GM21529 (cell line): ENCODE measurements at regions not wholly inside any gene's neighbourhood (a gene's known extent, or its start where the extent isn't known, plus 50 kb on each side); places are given as distances from the start of the nearest gene placed in this dataset.
"Not testable (repeated sequence)": the region's sequence is repeated elsewhere in the genome, so short reads cannot be mapped to it uniquely, and the experiment has no call there.

Source experiments
- ATAC-seq: cut with Tn5 transposase; IDR thresholded peaks from one replicate; pipeline ENCODE4 v1.9.1; 2021; ENCODE audit not compliant: unreplicated experiment

DNA sequence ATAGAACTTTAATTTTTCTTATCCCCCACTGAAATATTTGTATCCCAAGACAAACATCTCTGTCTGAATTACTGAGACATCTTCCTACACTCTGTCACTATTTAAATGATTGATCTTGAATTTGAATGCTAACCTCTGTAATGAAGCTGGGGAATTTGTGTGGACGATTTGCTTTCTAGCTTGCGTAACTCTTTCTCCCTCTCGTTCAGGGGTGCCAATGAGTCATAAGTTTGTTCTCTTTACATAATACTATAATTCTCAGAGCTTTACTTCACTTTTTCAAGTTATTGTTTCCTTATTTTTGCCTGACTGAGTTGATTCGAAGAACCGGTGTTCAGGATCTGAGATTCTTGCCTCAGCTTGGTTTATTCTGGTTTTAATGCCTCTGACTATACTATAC lies 783.3 kb upstream of the CADM2 start:
- ATAC-seq = no peak

DNA sequence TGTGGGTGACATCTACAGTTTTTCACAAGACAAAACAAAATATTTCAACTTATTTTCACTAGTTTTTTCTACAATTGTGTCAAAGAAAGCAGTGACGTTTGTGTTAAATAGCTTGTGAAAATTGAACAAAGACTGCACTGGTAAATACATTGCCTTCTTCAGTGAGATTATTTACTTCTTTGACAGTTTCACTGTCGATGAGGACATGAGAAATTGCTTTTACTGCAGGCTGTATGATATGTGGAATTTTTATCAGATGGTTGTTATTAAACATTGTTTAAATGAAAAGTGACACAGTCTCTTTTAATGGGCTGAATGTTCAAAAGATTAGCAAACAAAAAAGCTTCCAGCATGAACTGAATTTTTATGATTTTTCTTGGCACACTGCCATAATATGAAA lies 773.9 kb upstream of the CADM2 start:
- no peak for ATAC-seq

DNA sequence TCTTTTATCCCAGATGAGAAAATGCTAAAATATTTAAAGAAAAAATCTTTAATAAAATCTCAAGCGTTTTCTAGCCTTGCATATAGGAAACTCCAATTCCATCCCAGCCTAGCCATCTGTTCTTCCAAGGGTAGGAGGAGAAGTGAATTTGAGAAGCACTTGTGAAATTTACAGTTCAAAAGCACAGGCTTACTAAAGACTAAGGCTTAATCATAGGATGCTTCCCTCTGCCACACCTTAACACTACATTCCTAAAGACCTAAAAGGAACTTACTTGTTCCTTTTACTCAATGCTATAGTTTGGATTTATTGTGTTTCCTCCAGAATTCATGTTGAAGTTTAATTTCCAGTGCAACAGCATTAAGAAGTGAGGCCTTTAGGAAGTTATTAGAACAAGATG lies 764.8 kb upstream of the CADM2 start:
- ATAC-seq = no peak

DNA sequence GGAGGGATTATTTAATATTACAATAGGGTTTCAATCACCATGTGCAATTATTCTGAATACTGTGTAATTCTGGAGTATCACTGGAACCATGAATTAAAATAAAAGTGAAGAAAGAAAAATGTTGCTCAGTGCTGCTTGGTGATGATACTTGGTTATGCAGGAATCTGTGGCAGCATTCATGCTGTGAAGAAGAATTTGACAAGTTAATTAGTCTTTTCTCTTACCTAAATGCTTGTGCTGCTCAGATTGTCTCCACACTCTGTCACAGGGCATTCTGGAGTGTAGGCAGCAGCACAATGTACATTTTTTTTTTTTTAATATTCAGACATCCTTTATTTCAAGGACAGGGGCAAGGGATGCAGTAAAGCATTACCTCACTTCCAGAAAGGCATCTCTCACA lies 749.3 kb upstream of the CADM2 start:
- no peak for ATAC-seq

DNA sequence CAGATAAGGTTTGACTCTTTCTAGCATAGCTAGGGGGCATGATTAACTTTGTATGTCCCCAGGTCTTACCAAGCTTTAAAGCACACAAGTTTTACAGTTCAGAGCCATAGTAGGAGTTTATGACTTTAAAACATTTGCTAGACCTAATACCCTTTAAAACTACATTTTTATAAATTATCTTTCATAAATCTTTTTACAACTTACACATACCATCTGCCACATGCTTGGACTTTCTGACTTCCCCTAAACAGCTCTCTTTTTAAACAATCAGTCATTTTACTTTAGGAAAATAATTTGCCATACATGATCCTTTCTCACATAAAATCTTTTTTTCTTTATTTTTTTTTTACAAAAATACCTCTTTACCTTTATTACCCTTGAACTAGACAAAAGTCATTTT lies 735.3 kb upstream of the CADM2 start:
- no peak for ATAC-seq

DNA sequence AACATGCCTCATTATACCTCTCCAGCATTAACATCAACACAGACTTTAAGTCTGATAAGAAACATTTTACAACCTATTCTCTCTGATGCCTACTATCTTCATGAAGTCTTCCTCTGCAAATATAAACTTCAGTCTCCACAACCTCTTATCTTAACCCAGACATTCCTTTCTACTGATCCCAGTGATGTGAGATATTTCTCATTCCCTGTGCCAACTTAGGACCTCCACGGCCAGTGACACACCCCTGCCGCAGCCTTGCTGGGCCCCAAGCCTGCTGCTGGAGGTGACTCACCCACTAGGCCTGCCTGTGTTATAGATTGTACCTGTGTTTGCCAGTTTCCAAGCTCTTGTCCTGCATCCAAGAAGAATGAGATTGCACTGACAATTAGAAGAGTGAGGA lies 734.5 kb upstream of the CADM2 start:
- ATAC-seq = no peak

DNA sequence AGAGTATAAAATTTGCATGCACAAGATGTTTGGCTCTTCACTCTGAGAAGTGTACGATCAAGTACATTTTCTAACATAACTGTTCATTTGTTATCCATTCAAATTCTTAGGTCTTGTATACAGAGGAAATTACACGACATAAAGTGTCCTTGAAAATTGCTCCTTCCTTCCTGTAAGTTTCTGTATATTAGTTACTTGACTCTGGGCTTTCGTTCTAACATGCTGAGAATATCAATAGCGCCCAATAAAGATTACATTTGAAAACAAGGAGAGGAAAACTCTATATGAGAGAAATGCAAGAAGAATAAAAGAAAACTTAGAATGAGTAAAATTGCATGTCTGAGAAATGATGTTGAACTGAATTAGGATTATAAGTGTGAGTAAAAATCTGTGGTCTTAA lies 722.5 kb upstream of the CADM2 start:
- no peak for ATAC-seq

DNA sequence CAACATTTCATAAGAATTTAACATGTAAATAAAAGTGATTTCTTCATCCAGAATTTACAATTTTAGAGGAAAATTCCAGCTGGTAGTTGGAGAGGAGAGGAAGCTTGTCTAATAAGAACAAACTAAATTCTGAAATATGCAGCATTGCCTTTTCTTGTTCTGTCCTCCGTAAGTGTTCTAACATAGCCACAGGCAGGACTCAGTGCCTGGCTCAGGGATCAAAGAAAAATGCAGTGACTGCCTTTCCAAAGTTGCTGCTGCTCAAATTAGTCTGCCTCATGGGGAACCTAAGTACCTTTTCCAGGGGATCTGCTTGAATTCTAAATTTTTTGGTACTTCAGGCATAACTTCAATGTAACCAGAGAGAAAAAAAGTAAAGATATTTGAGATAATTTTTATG lies 713.0 kb upstream of the CADM2 start:
- no peak for ATAC-seq

DNA sequence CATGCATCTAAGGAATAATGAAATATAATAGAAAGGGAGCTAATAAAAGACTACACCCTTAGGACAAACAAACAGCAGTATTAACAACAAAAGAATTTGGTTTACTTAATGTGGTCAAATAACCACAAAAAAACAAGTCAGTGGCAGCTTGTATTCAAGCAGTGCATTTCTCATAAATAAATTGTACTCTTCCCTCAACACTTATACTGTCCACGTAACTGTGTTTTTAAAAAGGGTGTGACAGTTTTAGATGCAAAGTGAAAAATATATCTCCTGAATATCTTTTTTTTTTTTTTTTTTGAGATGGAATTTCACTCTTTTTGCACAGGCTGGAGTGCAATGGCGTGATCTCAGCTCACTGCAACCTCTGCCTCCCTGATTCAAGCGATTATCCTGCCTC lies 698.2 kb upstream of the CADM2 start:
- ATAC-seq = no peak

DNA sequence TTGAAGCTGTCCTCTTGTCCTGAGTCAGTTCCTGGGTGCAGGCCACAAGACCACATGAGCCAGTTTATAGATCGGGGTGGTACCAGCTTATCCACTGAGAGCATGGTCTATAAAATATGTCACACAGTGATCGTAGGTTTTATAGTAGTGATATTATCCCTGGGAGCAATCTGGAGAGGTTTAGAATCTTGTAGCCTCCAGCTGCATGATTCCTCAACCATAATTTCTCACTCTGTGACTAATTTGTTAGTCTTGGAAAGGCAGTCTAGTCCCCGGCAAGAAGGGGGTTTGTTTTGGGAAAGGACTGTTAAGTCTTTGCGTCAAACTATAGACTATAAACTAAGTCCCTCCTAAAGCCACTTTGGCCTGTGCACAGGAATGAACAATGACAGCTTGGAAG lies 693.0 kb upstream of the CADM2 start:
- no peak for ATAC-seq

DNA sequence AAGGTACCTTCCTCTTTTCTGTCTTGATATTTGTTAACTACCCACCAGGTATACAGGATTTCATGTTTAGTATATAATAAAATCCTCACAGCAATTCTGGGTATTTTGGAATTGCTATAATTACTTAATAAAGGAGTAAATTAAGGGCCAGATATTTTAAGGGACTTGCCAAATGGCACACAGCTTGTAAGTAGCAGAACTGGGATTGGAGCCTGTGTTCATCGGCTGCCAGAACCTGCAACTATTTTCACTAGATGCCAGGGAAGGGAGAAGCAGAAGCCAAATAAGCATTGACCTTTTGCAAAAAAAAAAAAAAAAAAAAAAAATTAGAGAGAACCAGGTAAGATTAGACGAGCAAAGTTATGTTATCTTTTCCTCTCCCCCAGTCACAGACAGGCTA lies 683.3 kb upstream of the CADM2 start:
- ATAC-seq = no peak

DNA sequence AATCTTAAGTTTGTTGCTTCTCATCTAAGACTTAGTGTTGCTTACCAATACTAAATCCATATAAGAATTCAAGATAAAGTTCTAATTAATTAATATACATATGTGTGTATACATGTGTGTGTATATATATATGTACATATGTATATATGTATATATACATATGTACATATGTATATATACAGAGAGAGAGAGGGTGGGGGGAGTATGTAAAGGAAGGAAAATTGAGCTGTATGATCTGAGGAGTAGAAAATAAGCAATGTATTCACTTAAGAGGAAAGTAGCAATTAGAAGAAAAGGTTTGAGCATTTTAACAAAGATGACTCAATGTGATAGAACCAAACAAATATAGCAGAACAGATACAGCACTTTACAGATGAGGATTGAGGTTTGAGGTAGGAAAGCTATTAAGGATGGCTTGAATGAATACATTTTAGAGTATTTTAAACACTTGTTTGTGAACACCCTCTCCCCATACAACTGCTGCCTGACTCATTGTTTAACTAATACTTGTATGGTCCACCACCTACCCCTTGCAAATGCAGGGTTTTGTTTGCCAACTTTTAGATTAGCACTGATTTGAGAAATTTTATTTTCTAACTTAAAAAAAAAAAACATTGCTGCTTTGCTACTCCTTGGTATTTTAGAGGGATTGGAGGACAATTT lies 681.1 kb upstream of the CADM2 start:
- no peak for ATAC-seq

DNA sequence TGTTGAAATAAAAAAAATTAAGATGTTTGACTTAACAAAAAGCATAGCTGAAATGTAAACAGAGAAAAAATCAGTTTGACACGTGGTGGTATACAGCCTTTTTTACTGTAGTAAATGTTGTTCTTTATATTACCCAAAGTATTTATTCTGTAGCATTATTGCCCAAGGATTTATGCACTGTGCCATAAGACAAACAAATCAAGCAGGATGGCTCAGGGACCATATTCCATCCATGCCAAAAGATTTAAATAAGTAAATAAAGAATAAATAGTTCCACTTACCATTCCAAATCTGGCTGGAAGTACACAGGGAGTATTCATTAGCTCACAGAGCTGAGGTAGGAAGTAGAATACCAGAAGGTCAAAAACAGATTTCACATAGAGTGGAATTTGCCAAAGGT lies 666.7 kb upstream of the CADM2 start:
- no peak for ATAC-seq

DNA sequence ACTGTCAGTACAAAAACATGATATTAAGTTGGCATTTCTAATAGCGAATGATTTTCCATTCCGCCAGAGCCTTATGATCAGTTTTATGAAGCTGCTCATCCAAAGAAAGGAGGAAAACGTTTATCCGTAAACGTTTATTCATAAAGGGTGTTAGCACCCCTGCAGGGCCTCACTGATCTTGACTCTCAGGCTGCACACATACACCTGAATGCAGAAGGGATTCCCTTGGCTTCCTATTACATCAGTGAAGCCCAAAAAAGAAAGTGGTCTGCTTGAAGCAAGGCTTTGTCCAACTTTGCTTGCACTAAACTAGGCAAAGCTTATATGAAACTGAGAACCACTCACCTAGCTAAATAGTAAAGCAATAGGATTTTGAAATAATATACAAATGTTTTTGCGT lies 659.5 kb upstream of the CADM2 start:
- ATAC-seq = no peak

DNA sequence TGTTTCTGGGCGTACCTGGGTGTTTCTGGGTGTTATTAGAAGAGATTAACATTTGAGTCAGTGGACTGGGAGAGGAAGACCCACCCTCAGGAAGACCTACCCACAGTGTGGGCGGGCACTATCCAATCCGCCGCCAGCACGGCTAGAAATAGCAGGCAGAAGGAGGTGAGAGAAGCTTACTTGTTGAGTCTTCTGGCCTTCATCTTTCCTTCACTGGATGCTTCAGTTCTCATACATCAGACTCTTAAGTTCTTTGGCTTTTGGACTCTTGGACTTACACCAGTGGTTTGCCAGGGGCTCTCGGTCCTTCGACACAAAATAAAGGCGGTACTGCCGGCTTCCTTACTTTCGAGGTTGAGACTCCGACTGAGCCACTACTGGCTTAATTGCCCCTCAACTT lies 654.6 kb upstream of the CADM2 start:
- ATAC-seq = no peak

DNA sequence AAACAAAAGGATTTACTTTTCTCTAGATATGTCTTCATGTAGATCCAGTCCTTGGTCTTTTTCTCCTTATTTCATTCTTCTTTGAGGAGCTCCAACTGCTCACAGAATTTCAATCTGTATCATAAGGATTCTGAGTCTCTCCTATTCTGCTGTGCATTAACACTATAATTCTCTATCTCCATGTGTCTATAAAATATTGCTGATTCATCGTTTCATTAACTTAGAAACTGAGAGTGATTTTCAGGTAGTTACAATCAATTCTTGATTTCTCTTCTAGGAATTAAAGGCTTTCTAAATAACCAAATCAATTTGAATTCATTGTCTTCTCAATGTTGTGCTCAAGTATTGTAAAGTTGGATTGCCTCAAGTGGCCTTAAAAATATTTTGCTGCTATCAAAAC lies 651.5 kb upstream of the CADM2 start:
- ATAC-seq = no peak

DNA sequence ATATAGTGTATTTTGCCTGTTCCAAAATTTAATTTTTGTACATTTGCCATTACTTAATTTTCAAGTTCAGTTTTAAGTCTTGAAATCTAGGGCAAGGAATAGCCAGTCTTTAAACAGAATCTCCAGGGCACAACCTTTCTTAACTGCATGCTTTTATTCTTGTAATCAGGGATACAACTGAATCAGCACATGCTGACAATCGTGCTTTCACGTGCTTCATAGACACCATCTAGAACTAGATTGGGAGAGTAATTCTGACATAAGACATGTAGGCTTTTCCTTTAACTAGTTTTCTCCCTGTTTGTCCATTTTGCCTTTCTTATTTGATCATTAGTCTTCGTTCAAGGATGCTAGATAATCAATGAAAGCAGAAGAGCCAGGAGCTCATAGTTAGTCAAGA lies 650.4 kb upstream of the CADM2 start:
- no peak for ATAC-seq

DNA sequence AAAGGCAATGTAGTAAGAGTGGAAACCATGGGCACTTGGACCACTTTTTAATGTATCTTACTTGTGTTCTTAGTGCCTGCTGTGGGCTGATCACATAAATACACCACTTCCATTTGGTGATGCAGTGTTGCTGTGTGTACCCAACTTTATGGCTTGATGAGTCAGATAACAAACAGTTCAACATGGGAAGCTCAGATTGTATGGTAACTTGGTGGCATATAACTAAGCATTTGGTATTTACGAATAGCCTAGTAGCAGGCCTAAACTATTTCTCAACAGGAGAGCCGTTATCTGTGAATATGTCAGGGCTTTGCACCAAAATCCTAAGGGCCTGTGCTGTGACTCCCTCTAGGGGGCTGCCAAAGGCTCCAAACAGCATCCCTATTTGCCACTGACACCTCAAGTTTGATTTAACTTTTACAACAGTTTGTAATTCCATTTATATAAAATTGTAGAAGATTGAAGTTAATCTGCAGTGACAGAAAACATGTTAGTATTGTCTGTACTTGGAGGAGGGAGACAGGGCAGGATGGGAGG lies 640.4 kb upstream of the CADM2 start:
- ATAC-seq = no peak

DNA sequence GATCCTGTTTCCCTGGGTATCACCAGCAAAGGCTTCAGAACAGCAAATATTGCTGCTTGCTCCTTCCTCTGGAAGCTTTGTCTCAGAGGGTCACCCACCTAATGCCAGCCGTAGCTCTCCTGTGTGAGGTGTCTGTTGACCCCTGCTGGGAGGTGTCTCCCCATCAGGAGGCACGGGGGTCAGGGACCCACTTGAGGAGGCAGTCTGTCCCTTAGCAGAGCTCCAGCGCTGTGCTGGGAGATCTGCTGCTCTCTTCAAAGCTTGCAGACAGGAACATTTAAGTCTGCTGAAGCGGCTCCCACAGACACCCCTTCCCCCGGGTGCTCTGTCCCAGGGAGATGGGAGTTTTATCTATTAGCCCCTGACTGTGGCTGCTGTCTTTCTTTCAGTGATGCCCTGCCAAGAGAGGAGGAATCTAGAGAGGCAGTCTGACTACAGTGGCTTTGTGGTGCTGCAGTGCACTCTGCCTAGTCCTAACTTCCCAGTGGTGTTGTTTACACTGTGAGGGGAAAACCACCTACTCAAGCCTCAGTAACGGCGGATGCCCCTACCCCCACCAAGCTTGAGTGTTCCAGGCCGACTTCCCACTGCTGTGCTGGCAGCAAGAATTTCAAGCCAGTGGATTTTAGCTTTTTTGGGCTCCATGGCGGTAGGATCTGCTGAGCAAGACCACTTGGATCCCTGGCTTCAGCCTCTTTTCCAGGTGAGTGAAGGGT lies 593.1 kb upstream of the CADM2 start:
- not testable (repeated sequence) for ATAC-seq
